GM18909 (cell line): ENCODE measurements at regions not wholly inside any gene's neighbourhood (a gene's known extent, or its start where the extent isn't known, plus 50 kb on each side); places are given as distances from the start of the nearest gene placed in this dataset.

Experiments used
- ATAC-seq: cut with Tn5 transposase; IDR thresholded peaks from one replicate; pipeline ENCODE4 v1.9.1; 2021; ENCODE audit warnings: mild to moderate bottlenecking; ENCODE audit not compliant: unreplicated experiment, poor library complexity

GRCh38 chr10:78727251-78727650 is 341.5 kb upstream of the ZMIZ1 start:
- ATAC-seq, result no peak

GRCh38 chr10:78727728-78728127 is 341.0 kb upstream of the ZMIZ1 start:
- ATAC-seq, result no peak

- ATAC-seq, result no peak
Observed at GRCh38 chr10:78728176-78728575, 340.6 kb upstream of the ZMIZ1 start.

- no peak for ATAC-seq
Observed at GRCh38 chr10:78729366-78729765, 339.4 kb upstream of the ZMIZ1 start.

- ATAC-seq, result no peak
Observed at GRCh38 chr10:78729800-78730199, 339.0 kb upstream of the ZMIZ1 start.

- ATAC-seq, result no peak
Observed at GRCh38 chr10:78730754-78731153, 338.0 kb upstream of the ZMIZ1 start.

- no peak for ATAC-seq
Observed at GRCh38 chr10:78731675-78732074, 337.1 kb upstream of the ZMIZ1 start.

- no peak for ATAC-seq
Observed at GRCh38 chr10:78732381-78732780, 336.4 kb upstream of the ZMIZ1 start.

- no peak for ATAC-seq
Observed at GRCh38 chr10:78736926-78737630, 331.7 kb upstream of the ZMIZ1 start.

GRCh38 chr10:78737883-78738856 is 330.6 kb upstream of the ZMIZ1 start:
- ATAC-seq, result no peak

GRCh38 chr10:78738861-78739260 is 329.9 kb upstream of the ZMIZ1 start:
- ATAC-seq, result no peak

GRCh38 chr10:78739444-78740053 is 329.2 kb upstream of the ZMIZ1 start:
- no peak for ATAC-seq

GRCh38 chr10:78740976-78741915 is 327.5 kb upstream of the ZMIZ1 start:
- no peak for ATAC-seq

- no peak for ATAC-seq
Observed at GRCh38 chr10:78742406-78742729, 326.4 kb upstream of the ZMIZ1 start.

- ATAC-seq, result no peak
Observed at GRCh38 chr10:78742730-78743615, 325.8 kb upstream of the ZMIZ1 start.

GRCh38 chr10:78744056-78744455 is 324.7 kb upstream of the ZMIZ1 start:
- no peak for ATAC-seq

- no peak for ATAC-seq
Observed at GRCh38 chr10:78744491-78745090, 324.2 kb upstream of the ZMIZ1 start.

- no peak for ATAC-seq
Observed at GRCh38 chr10:78745441-78745840, 323.3 kb upstream of the ZMIZ1 start.
